ENCODE measurements at regions not wholly inside any gene's neighbourhood (a gene's known extent, or its start where the extent isn't known, plus 50 kb on each side); places are given as distances from the start of the nearest gene placed in this dataset.

DNA sequence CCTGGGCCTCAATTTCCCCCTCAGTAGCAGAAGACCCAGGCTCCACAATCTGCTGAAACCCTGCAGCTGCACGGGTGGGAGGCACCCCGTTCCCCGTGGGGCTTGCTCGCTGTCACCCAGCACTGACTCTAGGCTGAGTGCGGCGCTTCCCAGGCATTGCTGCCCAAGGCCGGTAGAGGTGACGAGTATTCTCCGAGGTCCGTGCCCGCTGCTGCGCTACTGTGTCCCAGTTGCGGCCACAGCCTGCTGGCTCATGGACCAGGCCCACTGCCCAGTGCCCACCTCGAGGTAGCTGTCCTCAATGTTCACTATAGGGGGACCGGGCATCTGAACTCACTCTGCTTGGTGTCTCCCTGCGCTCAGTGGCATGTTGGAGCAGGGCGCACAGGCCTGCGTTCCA lies 74.7 kb downstream of the GSC start:
- TF ChIP-seq, protein P1, sequence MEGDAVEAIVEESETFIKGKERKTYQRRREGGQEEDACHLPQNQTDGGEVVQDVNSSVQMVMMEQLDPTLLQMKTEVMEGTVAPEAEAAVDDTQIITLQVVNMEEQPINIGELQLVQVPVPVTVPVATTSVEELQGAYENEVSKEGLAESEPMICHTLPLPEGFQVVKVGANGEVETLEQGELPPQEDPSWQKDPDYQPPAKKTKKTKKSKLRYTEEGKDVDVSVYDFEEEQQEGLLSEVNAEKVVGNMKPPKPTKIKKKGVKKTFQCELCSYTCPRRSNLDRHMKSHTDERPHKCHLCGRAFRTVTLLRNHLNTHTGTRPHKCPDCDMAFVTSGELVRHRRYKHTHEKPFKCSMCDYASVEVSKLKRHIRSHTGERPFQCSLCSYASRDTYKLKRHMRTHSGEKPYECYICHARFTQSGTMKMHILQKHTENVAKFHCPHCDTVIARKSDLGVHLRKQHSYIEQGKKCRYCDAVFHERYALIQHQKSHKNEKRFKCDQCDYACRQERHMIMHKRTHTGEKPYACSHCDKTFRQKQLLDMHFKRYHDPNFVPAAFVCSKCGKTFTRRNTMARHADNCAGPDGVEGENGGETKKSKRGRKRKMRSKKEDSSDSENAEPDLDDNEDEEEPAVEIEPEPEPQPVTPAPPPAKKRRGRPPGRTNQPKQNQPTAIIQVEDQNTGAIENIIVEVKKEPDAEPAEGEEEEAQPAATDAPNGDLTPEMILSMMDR (IDR thresholded peaks at IDR 0.05; ENCODE audit: extremely low read depth, insufficient read depth, missing control alignments), result no peak
- in situ Hi-C loops (cut with MboI; ENCODE audit: low pct_unique_long_range_greater_than_20kb, low sequenced_read_pairs, unreplicated experiment), result loop anchor here (25.0 kb wide), 1 partner anchor 667 kb away; no protein-coding TSS in a partner anchor
- DNase-seq (ENCODE audit: low spot score), result no peak

DNA sequence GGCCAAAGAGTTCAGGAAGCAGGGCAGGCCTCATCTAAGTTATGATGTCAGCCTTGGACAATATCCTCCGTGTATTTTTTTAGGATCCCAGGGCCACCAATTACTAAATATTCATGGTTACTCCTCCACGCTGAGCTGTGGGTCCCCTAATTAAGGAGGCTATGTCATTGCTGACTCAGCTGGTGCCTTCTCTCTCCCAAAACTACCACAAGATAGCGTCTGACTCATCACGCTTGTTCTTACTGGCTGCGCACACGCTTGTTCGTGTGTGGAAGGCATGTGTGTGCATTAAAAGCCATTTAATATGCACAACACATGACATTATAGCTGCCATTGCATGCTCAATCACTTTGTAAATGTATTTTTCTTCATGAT lies 78.3 kb downstream of the GSC start:
- DNase-seq (ENCODE audit: low spot score), result no peak
- in situ Hi-C loops (cut with MboI; ENCODE audit: low pct_unique_long_range_greater_than_20kb, low sequenced_read_pairs, unreplicated experiment), result loop anchor here (25.0 kb wide), 1 partner anchor 671 kb away; no protein-coding TSS in a partner anchor

DNA sequence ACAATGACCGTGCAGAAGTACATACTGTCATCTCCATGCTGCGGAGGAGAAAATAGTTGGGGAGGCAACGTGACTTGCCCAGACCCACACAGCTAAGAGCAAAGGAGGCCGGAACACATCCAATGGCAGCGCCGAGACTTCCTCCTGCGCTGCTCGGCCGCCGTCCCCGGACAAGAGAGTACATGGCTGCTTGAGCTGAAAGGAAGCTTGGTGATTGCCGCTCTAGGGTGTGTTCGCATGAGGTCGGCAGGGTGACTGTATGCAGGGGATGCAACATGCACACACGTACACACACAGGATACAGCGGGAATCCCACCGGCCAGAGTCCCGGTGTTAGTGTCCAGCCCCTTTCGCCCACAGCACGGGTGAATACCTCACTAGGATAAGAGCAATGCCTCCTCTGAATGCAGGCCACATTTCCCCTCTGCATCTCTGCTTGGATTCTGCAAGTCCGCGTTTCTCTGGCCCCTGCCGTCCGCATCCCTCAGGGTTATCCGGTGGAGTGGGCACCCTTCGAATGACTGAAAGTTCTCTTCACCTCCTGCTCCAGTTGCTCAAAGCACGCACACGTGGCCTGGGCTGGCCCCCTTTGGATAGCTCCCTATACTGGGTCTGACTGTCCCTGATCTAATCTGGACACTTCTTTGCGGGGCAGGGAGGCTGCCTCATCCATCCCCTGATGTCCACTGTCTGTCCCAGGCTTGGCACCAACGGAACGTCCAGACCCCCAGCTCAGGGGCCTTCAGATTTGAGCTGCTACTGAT lies 78.8 kb downstream of the GSC start:
- TF ChIP-seq, protein P1 (IDR thresholded peaks at IDR 0.05; ENCODE audit: extremely low read depth, insufficient read depth, missing control alignments), result no peak
- no peak for DNase-seq (ENCODE audit: low spot score)
- in situ Hi-C loops (cut with MboI; ENCODE audit: low pct_unique_long_range_greater_than_20kb, low sequenced_read_pairs, unreplicated experiment), result loop anchor here (25.0 kb wide), 1 partner anchor 671 kb away; no protein-coding TSS in a partner anchor

More for the DNA sequence above, 78.3 kb downstream of the GSC start:
- TF ChIP-seq, protein P1 (IDR thresholded peaks at IDR 0.05; ENCODE audit: extremely low read depth, insufficient read depth, missing control alignments), result no peak

DNA sequence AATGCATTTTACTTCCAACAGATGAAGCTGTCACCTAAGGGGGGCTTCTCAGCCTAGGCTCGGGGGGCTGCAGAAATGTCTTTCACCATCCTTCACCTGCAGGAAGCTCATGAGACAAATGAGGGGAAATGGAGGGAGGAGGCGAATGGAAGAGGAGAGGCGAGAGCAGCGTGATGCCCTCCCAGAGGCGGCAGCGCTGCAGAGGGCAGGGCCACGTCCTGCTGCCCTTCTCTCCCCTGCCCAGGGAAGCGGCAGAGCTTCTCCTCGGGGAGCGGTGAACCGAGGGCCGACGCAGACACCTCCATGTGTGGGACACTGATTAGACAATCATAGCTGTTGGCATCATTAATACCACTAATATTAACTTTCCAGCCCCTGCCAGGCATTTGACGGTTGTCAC lies 78.3 kb downstream of the SERPINA3 start:
- no peak for DNase-seq (ENCODE audit: low spot score)
- in situ Hi-C loops (cut with MboI; ENCODE audit: low pct_unique_long_range_greater_than_20kb, low sequenced_read_pairs, unreplicated experiment), result loop anchor here (25.0 kb wide), 1 partner anchor 672 kb away; no protein-coding TSS in a partner anchor
- TF ChIP-seq, protein P1 (IDR thresholded peaks at IDR 0.05; ENCODE audit: extremely low read depth, insufficient read depth, missing control alignments), result no peak

DNA sequence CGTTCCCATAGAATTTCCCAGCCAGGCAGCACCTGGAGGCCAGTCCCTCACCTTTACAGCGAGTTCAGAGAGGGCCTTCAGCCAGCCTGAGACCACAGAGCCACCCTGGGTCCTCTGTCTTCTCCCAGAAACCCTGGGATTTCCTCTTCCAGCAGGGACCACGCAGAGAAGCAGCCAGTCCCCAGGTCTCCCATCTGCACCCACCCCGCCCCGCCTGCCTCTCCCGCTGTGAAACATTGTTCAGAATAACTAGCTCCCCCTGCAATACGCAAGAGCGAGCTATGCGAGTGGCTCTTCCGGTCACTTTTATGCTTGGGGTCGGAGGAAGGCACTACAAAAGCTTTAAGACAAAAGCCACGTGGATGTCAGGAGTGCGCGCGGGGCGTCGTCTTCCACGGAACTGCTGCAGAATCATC lies 77.8 kb downstream of the SERPINA3 start:
- DNase-seq (ENCODE audit: low spot score), result no peak
- TF ChIP-seq, protein P1 (IDR thresholded peaks at IDR 0.05; ENCODE audit: extremely low read depth, insufficient read depth, missing control alignments), result no peak
- in situ Hi-C loops (cut with MboI; ENCODE audit: low pct_unique_long_range_greater_than_20kb, low sequenced_read_pairs, unreplicated experiment), result loop anchor here (25.0 kb wide), 1 partner anchor 672 kb away; no protein-coding TSS in a partner anchor

DNA sequence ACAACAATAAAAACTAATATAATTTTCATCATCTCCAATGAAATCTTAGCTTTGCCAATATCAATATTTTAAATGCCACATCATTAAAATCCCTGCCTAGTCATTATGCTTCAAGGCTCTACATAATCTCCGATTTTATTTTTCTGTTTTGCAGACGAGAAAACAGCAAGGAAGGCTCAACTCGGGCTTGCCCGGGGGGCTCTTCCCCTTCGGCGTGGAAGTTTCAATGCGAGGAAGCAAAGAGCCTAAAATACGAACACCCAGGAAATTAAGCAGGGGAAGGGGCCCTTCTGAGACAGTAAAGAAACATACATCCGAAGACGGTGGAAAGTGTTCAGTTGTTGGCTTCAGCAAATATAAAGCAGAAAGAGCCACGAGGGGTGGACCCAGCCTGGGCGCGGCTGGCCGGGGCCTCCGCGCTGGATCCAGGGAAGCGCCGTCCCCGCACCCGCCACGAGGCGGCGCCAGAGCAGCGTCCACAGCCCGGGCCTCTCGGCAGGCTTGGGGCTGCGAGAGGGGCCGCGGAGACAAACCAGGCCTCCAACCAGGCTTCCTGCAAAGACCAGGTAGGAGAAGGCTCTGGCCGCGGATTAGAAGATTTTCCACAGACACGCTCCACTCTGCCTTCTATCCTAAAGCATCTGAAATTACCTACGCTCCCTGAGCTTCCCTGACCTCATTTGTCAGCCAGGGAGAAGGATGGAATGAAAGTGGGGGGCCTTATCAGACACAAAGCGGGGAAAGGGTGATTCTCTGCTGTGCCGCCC lies 77.2 kb downstream of the SERPINA3 start:
- in situ Hi-C loops (cut with MboI; ENCODE audit: low pct_unique_long_range_greater_than_20kb, low sequenced_read_pairs, unreplicated experiment), result loop anchor here (25.0 kb wide), 1 partner anchor 673 kb away; no protein-coding TSS in a partner anchor
- DNase-seq (ENCODE audit: low spot score), result peak; percentile 81
- TF ChIP-seq, protein P1 (IDR thresholded peaks at IDR 0.05; ENCODE audit: extremely low read depth, insufficient read depth, missing control alignments), result peak; percentile 97
